Brain pericyte (primary cell): ENCODE measurements at regions not wholly inside any gene's neighbourhood (a gene's known extent, or its start where the extent isn't known, plus 50 kb on each side); places are given as distances from the start of the nearest gene placed in this dataset.

Experiments used
- DNase-seq: peaks from one replicate; pipeline ENCODE4 v3.0.0-alpha.2; 2012; ENCODE audit warnings: low read depth, low spot score

GRCh38 chr4:115356176-115356575 lies 242.8 kb upstream of the NDST4 start:
- no peak for DNase-seq

GRCh38 chr4:115355329-115355728 lies 241.9 kb upstream of the NDST4 start:
- DNase-seq = no peak

- DNase-seq = no peak
These were observed 239.9 kb upstream of the NDST4 start for GRCh38 chr4:115353370-115353769.

GRCh38 chr4:115343171-115343570 lies 229.8 kb upstream of the NDST4 start:
- DNase-seq = no peak

GRCh38 chr4:115334736-115335411 lies 221.5 kb upstream of the NDST4 start:
- no peak for DNase-seq

- DNase-seq = no peak
These were observed 218.7 kb upstream of the NDST4 start for GRCh38 chr4:115332078-115332477.

GRCh38 chr4:115331241-115331640 lies 217.8 kb upstream of the NDST4 start:
- no peak for DNase-seq

GRCh38 chr4:115325836-115326235 lies 212.4 kb upstream of the NDST4 start:
- DNase-seq = no peak

GRCh38 chr4:115323106-115323707 lies 209.8 kb upstream of the NDST4 start:
- DNase-seq = no peak

- no peak for DNase-seq
These were observed 201.8 kb upstream of the NDST4 start for GRCh38 chr4:115315182-115315581.

- no peak for DNase-seq
These were observed 197.2 kb upstream of the NDST4 start for GRCh38 chr4:115310641-115311040.

GRCh38 chr4:115294717-115295116 lies 181.3 kb upstream of the NDST4 start:
- DNase-seq = no peak

- DNase-seq = no peak
These were observed 179.7 kb upstream of the NDST4 start for GRCh38 chr4:115293093-115293462.

- DNase-seq = no peak
These were observed 179.1 kb upstream of the NDST4 start for GRCh38 chr4:115292320-115293092.

GRCh38 chr4:115287426-115287825 lies 174.0 kb upstream of the NDST4 start:
- no peak for DNase-seq

- no peak for DNase-seq
These were observed 165.9 kb upstream of the NDST4 start for GRCh38 chr4:115279330-115279729.

- no peak for DNase-seq
These were observed 165.4 kb upstream of the NDST4 start for GRCh38 chr4:115278830-115279229.

GRCh38 chr4:115275615-115276014 lies 162.2 kb upstream of the NDST4 start:
- no peak for DNase-seq

- no peak for DNase-seq
These were observed 161.1 kb upstream of the NDST4 start for GRCh38 chr4:115274545-115274944.

GRCh38 chr4:115272594-115272993 lies 159.2 kb upstream of the NDST4 start:
- no peak for DNase-seq

- no peak for DNase-seq
These were observed 158.8 kb upstream of the NDST4 start for GRCh38 chr4:115272185-115272584.

- no peak for DNase-seq
These were observed 146.8 kb upstream of the NDST4 start for GRCh38 chr4:115260195-115260594.

GRCh38 chr4:115259642-115260041 lies 146.2 kb upstream of the NDST4 start:
- no peak for DNase-seq
